AG08396 (cell line): ENCODE measurements at regions not wholly inside any gene's neighbourhood (a gene's known extent, or its start where the extent isn't known, plus 50 kb on each side); places are given as distances from the start of the nearest gene placed in this dataset.

ENCODE experiments used
- DNase-seq: peaks from one replicate; pipeline ENCODE4 v3.0.0; 2012; ENCODE audit warnings: low spot score, mixed read lengths

DNA sequence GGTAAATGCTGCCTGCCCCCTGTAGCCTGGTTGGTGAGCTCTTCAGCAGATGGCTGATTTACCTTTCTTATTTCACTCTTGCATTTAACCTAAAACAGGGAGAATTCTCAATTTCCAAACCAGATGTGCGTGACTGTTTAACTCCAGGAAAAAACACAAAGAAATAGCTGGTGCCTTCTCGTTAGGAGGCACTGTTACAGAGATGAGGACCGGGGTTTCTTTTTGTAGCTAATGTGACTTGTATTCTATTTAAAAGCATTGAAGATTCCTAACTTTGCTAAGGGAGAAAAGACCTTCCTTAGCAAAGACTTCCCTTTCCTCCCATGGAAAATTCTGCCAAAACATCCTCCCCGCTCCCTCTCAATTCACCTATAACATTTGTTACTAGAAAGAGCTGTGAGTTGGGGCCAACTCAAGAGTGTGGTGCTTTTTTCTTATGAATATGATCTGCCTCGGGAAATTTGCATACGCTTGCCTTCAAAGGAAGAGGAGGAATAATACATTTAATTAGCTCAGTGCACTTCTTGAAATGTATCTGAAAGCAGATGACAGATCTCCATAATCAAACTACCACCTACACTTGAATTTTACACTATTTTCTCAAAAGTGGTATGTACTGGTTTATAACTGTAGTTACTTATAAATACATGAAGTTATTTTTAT lies 102.0 kb upstream of the ARID2 start:
- DNase-seq: no peak

DNA sequence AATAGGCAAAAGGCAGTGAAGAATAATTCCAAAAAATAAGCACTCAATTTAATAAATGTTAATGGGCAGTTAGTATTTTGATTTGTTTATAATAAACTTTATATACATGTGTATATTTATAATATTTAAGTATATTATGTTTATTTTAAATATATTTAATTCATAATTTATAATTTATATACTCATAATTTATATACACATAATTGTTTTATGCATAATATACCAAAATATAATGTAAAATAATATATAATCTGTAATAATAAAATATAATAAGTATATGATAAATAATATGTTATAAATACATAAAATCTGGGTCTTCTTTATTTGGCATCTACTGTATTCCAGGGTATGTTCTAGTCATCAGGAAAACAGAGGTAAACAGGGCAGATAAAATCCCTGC lies 100.2 kb upstream of the ARID2 start:
- no peak for DNase-seq

DNA sequence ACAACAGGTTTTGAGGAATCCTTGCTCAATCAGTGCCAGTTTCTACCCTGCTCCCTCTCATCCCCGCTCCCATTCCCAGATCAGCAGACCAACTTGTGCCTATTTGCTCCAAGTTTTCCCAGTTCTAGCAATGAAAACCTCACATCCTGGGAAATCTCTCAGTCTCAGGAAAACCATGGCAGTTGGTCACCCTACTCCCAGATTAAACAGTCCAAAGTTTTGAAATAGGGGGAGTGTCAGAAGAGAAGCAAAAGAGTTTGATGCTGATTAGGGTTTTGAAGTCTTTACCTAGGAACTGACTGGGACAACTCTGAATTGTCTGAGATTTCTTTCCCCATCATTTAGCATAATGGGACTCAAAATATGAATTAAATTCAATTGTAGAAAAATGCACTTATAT lies 95.8 kb upstream of the ARID2 start:
- DNase-seq: no peak

DNA sequence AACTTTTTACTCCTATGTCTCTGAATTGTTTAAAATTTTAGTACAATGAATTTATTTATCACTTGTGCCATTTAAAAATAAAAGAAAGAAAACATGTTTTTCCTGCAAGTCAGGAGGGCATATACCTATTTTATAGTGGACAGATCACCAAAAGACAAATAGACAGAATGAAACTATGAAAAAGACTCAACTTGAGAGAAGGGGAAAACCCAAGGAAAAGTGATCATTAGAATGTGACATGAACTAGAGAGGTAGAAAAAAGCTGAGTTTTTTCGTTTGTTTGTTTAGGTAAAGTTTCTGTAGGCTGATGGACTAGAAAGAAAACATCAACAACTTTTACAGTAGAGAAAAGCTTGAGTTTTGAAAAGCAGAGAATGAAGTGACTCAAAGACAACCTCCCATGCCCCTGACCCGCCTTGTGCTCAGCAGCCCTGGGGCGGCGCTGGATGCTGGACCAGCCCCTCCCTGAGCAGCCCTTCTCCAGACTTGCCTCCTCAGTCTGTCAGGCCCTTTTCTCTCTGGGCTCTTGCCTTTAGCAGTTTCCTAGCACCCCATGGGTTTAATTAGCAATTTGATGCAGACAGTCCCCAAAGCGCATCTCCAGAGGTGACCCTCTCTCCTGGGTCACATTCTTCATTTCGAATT lies 95.1 kb upstream of the ARID2 start:
- no peak for DNase-seq

DNA sequence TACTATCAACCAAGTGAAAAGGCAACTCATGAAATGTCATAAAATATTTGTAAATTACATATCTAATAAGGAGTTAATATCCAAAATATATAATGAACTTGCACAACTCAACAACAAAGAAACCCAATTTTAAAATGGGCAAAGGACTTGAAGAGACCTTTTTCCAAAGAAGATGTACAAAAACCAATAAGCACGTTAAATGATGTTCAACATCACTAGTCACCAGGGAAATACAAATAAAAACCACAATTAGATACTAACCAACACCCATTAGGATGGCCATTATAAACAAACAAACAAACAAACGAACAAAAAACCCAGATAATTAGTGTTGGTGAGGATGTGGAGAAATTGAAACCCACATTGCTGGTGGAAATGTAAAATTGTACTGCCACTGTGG lies 92.3 kb upstream of the ARID2 start:
- DNase-seq: no peak

DNA sequence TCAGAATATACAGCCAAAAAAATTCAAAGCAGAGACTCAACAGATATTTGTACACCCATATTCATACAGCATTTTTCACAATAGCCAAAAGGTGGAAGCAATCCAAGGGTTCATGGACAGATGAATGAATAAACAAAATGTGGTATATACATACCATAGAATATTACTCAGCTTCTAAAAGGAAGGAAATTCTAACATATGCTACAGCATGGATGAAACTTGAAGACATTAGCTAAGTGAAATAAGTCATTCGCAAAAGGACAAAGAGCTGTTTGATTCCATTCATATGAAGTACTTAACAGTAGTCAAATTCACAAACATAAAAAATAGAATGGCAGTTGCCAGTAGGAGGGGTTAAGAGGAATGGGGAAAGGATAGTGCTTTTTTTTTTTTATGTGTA lies 91.8 kb upstream of the ARID2 start:
- DNase-seq: no peak

DNA sequence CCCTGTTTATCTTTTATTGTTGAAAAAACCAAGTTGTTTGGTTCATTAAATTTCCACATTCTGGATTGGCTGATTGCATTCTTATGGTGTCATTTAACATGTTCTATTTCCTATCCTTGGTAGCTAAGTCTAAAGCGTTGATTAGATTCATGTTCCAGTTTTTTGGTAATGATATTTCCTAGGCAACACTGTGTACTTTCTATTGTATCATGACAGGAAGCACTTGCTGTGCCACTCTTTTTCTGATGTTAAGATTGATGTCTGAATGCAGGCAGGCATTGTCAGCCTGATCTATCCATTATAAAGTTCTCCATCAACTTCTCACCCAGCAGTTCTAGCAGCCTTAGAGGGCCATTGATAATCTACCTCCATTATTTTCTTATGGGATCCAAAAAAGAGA lies 91.1 kb upstream of the ARID2 start:
- DNase-seq: no peak

DNA sequence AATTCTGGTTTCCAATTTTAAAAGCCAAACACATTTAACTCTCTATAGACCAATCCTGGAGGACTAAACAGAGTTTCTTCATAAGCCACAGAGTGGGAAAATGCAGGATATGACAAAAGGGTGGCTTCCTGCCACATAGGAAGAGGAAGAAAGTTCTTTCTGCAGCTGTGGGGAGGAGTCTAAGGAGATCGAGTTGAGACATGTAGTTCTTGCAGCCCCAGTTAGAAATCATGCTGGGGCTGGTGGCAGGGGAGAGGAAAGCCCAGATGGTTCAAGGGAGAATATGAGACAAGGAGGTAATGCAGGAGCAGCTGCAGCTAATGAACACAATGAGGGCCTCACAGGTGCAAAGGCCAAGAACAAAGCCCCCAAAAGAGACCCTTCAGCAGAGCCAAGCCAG lies 85.0 kb upstream of the ARID2 start:
- DNase-seq: peak; percentile 36

DNA sequence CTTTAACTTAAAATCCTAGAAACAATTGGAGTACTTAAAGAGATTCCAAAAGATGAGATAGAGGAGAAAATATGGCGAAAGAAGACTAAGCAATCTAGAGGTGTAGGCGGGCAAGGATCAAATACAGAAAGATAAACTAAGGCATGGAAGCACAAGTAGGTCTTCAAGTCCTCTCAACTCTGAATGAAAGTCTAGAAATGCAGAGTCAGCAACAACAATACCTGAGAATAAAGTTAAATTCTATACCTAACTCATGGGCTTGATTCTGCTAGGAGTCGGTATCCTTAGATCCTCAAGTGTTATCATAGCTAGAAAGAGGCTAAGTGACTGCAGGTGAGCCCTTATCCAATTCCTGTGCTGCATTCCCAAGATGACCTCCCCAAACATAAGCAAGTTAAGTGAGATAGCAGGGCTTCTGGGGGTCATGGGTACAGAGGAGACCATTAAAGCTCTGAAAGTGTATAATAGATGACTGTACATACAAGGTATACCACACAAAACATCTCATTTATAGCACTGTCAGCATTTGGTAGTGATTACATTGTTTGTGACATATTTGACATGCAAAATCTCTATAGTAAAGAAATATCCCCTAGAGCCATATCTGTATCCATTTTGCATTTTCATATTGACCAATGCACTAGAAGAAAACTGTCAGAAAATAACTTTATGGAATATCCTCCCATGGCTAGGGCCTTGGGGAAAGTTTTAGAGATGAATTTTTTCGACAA lies 82.5 kb upstream of the ARID2 start:
- no peak for DNase-seq

DNA sequence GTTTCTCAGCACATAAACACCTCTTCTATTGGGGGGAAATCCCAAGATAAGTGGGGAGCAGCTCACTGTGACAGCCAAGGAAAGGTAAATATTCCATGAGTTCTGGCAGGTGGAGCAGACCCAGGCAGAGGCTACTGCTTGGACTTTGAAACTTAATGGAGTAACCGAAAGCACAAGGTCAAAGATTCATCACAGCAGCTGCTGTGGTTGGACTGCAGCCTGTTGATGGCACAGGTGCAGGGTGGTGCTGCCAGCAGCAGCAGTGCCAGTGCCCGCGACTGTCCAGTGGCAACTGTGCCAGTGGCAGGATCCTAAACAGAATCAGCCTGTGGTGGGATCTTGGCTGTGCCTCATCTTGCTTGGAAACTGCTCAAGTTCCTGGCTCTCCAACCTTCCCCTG lies 81.4 kb upstream of the ARID2 start:
- no peak for DNase-seq

DNA sequence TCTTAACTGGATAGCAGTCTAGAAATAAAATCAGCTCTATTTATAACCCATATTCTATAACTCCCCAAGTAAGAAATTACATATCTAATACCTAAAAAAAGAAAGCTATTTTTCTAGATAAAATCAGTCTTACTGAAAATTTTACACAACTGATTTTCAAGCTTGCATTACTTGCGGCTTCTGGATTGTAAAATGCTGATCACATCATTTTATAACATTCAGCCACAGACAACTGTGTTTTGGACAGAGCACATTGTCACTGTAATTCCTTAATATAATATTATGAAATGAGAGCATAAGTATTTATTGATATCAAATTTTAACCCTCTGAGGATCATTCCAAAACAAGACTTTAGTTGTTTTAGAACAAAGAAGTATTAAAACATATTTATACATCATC lies 78.5 kb upstream of the ARID2 start:
- no peak for DNase-seq

DNA sequence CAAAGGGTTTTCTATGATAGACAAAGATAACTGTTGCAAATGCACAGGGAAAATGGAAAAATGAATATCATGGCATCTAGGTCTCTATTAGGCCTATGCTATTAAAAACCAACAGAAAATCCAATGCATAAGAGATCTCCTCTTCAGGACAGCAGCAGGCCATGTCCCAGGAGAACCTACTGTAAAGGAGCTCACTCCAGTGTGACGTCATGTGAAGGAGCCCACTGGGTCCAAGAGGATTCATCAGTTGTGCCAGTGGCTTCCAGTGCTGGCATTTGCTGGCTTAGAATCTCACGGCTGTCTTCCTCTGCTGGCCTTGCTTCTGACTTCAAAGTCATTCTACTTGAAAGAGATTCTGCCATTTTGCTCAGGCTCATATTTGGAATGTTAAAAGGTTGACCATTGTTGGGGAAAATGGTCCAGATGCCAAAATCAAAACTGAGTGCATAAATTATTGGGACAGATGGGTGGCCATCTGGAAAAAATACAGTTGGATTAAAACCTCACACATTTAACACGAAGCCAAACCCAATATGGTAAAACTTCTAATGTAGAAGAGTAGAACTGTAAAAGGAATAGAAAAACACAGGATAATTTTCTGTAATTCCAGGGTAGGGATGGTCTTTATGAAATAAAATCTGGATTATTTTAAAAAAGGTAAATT lies 75.4 kb upstream of the ARID2 start:
- DNase-seq: no peak

DNA sequence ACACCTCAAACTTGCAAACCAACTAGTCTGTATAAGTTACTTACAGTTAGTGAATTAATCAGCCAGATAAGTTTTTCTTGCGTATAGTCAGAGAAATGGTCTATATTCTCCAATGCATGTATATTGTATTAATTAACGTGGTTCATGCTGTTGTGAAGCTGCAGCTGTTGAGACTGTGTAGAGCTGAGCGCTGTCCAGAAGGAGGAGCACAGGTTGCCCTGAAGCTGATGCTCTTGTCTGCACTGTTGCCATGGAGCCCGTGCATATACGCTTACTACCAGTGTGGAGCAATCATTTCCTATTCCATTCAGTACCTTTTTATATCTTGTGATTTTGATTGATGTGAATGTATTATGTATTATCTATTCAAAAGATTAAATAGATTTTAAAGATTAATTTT lies 74.3 kb upstream of the ARID2 start:
- no peak for DNase-seq

DNA sequence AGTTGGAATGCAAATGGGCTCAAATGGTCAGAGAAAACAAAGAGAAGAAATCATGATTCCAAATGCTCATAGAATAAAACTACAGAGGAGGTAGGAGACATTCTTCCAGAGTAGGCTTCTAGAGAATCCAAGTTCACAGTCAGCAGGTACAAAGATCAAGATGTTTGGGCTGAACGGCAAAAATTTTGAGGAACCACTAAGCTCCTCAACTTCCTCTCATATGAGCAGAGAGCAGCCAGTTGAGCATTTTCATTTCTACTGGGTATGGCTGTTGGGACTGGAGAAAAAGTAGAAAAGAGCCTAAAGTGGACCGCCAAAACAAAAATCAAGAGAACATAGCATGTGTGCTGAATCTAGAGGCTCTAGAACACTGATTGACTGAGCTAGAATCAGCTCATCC lies 73.8 kb upstream of the ARID2 start:
- DNase-seq: no peak

DNA sequence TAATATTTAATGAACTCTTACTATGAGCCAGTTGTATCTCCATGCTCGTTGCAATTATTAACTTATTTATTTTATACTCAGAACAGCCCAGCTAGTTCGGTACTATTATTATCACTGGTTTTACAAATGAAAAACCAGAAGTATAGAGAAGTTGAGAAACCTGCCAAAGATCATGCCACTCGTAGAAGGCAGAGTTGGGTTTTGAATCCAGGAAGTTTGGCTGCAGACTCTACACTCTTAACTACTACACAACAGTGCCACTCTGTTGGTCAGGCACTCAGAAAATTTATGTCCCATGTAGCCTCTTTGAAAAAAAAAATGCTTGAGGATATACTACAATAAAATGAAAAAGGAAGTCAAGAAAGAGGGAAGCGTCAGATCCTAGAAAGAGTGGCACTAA lies 71.5 kb upstream of the ARID2 start:
- DNase-seq: no peak

DNA sequence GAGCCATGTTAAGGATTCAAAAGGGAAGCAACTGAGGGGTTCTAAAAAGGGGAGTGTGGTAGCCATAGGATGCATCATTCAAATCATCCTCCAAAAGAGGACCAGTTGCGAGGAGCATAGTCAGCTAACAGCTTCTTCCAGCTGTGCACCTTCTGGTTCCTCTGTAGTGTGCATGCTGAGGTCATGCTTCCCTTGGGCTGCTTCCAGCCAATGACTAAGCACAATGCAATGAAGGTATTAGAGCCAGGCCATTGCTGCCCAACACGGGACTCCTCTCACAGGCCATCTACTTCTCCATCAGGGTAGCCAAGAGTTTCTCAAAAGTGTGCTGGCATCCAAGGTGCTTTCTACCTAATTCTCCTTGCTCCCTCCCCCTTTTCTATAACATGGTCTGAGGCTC lies 69.2 kb upstream of the ARID2 start:
- peak; percentile 64 for DNase-seq

DNA sequence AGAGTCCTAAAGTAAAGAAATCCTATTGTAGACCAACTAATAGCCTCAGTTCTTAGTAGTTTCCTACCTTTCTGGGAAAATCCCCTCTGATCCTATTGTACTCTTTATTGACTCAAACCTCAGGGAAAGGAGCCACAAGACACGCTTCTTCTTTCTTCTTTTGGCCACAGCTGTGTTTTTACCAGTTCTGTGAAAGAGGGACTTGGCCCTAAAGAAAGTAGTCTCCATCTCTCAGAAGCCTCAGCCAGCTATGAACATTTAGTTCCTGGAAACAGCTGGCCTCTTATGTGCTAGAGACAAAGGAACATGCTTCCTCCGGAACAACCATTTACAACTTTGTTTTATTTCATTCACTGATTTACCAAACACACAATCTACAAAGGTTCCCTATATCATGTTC lies 66.1 kb upstream of the ARID2 start:
- no peak for DNase-seq

DNA sequence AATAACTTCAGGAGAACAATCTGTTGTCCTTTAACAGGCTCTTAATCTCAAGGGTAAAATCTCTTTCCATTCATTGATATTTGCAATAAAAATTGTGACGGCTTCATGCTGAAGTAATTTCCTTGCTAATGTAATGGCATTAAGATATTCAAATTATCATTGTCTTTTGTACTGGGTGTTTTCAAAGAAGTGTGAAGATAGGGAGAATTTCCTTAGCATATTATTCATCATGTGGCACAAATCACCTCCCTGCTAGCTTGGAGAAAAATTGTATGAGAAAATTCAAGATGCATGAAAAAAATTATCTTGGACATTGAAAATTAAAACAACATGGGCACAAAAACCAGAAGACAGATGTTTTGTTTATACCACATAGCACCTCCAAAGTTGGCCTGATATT lies 63.6 kb upstream of the ARID2 start:
- no peak for DNase-seq

DNA sequence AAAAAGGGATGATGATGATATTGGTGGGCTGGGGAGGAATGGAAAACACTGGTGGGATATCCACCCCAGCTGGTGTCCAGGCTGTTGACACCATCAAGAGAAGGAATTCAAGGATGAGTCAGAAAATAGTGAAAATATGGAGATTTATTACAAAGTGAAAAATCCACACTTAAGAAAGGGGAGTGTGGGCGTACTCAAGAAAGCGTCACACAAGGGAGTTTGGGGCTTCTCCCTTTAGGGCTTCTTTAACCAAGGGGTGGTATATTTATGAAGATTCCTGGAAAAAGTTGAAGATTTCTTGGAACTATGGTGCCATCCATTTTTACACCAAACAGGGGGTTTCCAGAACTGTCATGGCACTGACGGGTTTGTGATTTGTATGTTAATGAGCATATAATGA lies 63.1 kb upstream of the ARID2 start:
- no peak for DNase-seq

DNA sequence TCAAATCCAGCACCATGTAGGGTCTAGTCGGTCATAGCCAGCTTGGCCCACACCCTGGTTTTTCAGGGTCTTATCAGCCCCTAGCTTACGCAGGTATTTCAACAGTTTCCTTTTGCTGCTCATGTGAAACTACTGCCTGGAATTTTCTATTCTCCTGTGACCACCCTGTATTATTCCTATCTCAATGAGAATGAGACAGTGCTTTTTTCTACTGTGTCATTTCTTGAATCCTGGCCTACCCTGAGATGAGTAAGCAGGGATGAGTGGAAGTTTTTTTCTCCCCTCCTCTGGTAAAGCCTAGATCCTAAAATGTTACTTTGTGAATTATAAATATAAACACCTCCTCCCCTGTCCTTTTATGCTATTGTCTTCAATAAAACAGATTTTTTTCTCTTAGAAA lies 62.7 kb upstream of the ARID2 start:
- no peak for DNase-seq

DNA sequence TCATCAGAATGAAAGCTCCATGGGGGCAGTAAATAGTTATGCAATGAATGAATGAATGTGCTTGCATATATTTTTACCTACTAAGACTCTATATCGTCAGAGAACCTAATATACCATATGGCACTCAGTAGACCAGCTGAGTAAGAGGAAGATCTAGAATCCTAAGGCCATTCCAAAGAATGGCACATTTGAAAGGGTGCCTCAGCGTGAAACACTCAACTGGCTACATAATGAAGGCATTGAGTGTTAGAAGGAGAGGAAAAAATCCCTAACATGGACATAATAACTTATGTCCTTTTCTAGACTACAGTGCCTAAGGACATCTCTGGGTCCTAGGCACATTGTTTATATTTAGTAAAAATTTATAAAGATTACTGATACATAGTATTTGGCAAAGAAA lies 61.7 kb upstream of the ARID2 start:
- DNase-seq: no peak

DNA sequence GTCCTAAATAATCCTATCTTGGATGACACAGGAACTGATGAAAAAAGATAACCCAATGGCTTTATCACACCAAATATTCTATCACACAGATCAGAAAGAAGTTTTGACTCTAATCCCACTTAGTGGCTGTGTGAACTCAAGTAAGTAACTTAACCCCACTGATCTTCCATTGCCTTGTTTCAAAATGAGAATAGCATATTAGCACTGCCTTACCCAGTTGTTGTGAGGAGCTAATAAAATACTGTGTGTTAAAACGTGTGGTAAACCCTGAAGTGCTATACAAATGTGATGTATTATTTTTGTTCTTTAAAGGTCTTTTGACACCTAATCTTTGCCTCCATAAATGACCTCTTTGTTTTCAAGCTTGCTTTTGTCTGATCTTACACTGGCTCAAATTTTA lies 60.9 kb upstream of the ARID2 start:
- no peak for DNase-seq

DNA sequence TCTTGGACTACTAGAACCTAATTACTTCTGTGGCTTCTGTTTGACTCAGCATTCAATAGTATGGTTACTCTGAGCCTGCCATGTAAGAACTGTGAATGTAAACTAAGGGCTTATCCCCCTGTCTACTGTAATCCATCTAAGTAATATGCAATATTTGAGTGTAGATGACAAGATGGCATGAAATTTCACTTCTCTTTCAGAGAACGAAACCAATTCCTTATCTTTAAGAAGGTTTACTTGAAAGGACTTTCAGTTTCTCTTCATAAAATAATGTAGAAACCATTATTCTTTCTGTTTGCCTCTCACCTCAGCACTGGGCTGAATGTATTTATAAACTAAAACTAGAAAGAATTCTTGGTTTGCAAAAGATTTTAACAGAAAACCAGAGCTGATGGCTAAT lies 60.4 kb upstream of the ARID2 start:
- DNase-seq: no peak
